GM08714 (cell line): ENCODE measurements at regions not wholly inside any gene's neighbourhood (a gene's known extent, or its start where the extent isn't known, plus 50 kb on each side); places are given as distances from the start of the nearest gene placed in this dataset.
A peak's percentile ranks its signal among the peaks of the same experiment; 100 is the strongest.

ENCODE experiments used
- H3K4me3 ChIP-seq: fragments of 200-500 bp; sonication (Bioruptor generic); 2 replicates; pipeline ENCODE4 v1.5.1; 2014; ENCODE audit warnings: mild to moderate bottlenecking, low read length, inconsistent platforms
- ZNF274 ChIP-seq: IDR thresholded peaks from 2 replicates; pipeline ENCODE4 v1.6.1; 2012; ENCODE audit warnings: mild to moderate bottlenecking, low read depth, low read length

DNA sequence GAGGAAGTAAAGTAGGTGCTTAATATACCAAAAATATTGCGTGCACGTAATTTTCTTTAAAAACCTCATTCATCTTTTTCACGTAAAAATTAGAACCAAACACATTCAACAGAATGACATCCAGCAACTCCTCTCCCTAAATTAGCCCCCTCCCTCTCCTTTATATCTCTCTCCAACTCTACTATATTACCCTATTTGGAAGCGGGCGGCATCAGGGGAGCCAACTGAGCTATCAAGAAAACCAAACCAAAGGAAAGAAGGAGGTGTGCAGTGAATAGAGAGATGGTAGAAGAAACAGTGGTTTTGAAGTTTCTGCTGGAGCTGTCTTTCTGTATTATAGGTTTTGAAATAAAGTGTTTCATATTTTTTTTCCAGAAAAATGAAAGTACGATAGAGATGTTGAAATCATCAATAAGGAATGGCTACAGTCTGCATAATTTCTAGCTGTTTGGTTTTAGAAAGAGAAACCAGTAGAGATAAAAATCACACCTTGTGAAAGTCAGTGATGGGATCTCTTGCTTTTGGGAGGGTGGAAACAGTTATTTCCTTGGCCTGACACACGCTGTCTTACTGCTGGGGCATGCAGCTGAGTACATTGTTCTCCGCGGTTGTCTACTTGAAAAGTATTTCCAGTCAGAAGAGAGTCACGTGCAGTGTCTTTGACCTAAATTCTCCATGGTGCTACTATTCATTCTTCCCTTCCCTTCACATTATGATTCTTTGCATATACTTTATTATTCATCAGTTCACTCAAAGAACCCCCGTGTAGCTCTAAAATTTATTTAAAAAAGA is 94.1 kb upstream of the WDR17 start:
- no peak for TF ChIP-seq ZNF274

DNA sequence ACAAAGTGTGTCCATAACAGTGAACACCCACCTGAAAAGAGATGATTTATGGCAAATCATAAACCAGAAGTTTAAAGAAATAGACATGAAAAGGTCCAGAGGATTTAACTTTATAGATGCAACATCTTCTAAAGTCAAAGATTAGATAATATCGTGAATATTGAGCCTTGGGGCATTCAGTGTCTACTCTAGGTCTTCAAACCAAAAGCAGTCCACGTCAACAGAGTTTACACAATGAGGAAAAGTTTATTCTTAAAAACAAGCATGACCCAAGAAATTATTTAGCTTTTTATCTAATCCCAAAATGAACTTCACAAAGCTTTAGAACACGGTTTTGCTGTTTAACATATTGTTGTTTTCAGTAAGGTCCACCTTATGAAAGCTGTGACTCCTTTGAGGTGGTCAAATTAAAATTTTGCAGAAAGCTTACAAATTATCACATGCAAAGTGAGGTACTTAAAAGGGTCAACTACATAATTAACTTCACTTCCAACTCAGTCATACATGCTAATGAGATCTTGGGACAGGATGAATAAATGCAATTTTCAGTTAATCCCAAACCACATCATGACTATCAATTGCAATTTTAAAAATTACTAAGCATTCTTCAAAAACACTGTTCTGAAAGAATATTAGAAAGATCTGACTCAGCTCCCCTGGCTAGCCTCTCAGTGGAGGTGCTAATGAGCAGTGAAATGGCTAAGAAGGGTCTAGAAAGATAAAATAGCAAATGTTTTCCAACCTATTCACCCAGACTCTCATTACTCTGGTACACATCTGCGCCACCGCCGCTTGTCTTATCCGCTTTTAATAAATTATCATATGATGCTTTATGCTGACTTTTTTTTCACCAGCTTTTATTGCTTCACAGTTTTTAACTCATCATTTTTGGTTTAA is 92.4 kb upstream of the WDR17 start:
- no peak for TF ChIP-seq ZNF274
- H3K4me3 ChIP-seq, result no peak overlapping the region

More for the DNA sequence above, 94.1 kb upstream of the WDR17 start:
- H3K4me3 ChIP-seq, result no peak overlapping the region

DNA sequence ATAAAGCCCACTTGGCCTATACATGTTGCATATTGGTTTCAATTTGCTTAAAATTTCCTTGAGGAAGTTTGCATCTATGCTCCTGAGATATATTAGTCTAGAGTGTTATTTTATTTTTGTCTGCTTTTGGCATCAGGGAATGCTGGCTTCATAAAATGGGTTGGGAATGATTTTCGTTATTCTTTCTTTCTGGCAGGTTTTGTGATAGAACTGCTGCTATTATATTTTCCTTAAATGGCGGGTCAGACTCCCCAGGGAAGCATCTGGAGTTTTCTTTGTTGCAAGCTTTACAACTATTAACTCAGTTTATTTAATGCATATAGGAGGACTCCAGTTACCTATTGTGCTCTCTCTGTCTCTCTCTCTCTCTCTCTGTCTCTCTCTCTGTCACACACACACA is 82.0 kb upstream of the WDR17 start:
- no peak for TF ChIP-seq ZNF274
- H3K4me3 ChIP-seq, result no peak overlapping the region

DNA sequence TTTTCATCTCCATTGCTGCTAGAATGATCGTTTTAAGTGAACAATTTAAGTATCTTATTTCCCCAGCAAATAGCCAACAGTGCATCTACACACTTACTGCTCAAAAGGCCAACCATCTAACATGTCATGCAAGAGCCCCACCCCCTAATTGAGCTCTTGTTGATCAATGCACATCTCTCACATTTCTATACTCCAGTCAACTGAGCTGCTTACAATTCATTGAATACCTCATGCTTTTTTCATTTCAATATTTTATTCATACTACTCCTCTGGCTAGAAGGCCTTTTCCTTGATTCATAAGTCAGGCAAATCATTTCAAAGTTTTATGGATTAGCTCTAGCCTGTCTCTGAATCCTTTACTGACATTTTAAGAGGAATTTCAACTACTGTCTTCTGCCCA is 79.0 kb upstream of the WDR17 start:
- H3K4me3 ChIP-seq, result no peak overlapping the region
- no peak for TF ChIP-seq ZNF274

DNA sequence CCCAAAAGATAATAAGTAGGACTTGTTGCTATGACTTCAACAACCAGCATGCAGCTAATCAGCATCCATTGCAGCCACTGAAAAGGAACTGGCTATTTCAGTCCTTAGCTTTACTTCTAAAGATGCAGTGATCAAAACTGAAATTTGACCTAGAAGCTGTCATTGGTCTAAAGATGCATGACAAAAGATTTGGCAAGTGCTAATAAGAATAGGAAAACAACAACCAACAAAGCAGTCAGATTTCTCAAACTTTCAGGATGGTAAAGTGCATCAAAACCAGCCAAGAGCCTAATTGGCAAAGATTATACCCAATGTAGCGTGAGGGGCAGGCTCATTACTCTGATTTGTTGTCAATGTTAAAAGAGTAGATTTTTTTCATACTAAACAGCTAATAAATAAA is 77.1 kb upstream of the WDR17 start:
- no peak for TF ChIP-seq ZNF274

DNA sequence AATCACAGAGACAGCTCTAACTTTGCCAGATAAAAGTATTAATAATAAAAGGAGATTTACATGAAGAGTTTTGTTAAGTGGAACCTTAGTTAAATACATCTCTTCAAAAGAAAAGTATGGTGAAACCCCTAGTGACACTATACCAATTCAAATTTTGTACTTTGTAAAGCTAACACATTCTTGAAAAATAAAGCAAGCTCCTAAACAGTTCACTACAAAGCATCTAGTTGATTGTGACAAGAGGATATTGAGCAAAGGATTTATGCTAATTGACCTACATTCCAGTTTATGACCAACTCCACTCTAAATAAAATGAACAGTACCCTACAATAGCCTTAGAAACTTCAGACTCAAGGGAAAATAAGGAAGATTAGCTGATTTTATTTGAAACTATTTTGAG is 69.4 kb upstream of the WDR17 start:
- no peak overlapping the region for H3K4me3 ChIP-seq
- no peak for TF ChIP-seq ZNF274

More for the DNA sequence above, 77.1 kb upstream of the WDR17 start:
- no peak overlapping the region for H3K4me3 ChIP-seq

DNA sequence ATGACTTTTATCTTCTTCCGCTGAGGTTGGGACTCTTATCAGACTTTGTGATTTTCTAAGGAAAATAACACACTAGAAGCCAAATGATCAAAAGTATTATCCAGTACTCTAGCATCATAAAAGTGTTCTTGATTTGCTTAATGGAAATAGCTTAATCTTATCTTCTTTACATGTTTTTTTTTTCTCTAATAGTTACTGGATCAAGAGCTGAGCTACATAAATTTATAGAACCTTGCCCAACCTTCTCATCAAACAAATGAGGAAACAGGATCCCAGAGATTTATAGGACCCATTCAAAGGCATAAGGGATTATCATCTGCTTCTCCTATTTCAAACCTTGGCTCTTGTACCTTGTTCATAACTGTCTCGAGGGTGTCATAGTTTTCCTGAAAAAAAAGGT is 68.3 kb upstream of the WDR17 start:
- TF ChIP-seq ZNF274, result no peak
- no peak overlapping the region for H3K4me3 ChIP-seq

DNA sequence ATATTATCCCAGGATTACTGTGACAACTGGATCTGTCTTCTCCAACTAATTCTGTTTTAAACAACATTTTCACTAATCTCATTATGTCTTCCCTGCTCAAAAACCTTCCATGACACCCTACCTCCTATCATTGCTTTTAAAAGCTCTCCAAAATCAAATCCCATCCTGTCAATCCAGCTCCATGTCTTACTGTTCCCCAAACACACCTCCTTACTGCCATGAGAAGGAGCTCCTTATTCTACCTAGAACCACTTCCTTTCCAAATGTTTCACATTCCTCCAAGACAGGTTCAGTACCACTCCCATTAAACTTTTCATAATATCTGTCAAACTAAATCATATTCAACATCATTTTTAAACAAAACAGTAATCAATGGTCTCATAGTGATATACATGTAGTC is 66.9 kb upstream of the WDR17 start:
- no peak overlapping the region for H3K4me3 ChIP-seq
- no peak for TF ChIP-seq ZNF274

DNA sequence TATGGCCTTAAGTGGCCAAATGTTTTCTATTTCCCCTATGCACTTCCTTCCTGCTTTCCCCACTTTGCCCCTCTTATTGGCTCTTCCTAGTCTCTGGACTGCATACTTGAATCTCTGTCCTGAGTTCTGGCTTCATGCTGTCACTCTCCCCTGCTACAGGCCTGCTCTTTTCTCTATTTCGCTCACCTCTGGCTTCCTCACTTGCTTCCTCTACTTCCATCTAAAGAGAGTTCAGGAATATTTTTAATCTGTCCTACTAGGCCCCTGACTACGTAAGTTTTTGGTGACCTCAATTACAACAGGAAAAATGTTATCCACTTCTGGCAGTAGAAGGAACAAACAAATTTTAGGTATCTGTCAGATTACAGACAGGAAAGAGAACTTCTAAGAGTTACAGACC is 65.7 kb upstream of the WDR17 start:
- TF ChIP-seq ZNF274, result no peak
- H3K4me3 ChIP-seq, result no peak overlapping the region

DNA sequence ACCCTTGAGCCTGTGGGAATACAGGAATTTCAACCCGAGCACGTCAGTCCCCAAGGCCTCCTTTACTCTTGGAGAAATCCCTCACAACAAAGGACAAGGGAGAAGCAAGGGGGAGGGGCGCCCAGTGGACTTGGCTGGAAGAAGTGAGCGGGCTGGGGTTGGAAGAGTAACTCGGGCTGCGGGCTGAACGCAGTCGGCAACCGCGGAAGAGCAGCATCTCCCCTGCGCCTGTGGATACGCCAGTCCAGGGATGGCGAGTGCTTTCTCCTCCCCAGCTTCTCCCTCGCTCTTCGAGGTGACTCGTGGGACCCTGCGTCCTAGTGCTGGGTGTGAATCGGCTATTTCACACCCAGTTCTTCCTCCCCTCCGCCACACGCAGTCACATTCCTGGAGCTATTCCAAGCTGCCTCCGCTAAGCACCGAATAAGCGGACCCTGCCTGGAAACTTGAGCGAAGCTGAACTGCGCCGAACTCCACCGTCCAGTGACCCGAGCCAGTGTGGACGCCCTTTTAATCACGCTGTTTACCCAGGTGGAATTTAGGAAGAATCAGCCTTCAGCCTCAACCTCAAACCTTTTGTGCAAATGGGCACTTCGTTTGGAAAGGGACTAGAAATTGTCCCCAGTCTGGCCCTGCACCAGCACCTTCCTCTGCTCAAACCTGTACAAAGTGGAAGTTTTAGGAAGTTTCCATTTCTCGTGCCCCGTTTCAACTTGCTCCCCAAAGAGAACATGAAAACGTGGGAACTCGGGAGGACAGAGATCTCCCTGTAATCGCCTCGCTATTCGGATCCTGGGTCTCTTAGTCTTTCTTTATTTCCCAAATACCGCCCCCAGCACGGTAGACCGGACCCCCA is 64.3 kb upstream of the WDR17 start:
- peak overlapping the region; percentile 51 for H3K4me3 ChIP-seq
- TF ChIP-seq ZNF274, result no peak

DNA sequence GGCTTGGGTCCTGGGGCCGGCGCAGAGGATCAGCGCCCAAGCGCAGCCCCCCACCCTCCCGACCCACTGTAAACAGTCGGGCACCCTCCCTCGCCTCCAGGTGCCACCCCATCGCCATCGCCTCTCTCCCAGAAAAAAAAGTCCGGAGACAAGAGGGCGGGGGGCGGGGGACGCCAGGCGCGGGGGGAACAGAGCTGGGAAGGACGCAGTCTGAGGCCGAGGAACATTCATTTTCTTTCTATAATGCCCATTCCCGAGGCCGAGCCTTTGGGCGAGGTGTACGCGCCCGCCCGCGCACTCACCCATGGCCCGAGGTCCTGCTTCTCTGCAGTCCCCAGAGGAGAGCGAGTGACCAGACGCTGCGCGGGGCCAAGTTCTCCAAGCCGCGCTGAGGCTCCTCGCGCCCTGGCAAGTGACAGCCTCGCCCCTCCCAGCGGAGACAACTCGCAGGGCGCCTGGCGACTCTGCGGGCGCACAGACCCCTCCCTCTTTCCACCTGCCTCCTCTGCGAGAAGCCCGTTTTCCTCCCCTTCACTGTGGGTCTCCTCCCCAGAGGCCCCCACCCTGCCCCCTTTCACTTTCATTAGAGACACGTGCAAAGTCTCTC is 63.5 kb upstream of the WDR17 start:
- TF ChIP-seq ZNF274, result no peak
- peak overlapping the region; percentile 51 for H3K4me3 ChIP-seq

DNA sequence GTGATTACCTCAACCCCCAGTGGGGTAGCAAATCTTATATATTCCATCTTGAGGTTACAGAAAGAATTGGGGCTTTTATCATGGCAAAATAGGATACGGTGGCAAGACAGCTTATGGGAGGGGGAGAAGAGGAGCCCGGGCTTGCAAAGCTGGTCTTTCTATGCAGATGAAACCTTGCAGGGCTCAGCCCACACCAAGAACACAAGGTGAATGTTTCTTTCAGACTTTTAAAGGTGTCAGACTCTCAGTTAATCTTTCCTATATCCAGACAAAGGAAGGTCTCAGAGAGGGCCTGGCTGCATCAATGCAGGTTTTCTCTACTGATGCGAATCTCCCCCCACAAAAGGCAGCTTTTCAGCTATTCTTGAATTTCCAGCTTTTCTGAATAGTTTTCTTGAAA is 59.9 kb upstream of the WDR17 start:
- H3K4me3 ChIP-seq, result no peak overlapping the region
- no peak for TF ChIP-seq ZNF274

DNA sequence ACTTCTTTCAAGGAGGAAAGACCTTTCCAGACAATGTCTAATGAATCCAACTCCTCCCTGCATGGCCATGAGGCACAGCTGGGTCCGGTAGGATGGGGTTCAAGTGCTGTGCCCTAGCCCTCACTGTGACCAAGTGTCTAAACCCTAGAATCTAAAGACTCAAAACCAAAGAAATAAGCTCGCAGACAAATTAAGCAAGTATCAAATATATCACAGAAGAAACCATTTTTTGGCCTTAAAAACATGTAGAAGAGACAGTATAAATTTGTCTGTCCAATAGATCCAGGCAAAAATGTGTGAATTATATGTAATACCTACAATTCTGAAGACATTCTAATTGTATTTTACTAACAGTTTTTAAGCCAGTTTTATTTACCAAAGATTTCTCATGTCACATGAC is 56.4 kb upstream of the WDR17 start:
- no peak for TF ChIP-seq ZNF274

DNA sequence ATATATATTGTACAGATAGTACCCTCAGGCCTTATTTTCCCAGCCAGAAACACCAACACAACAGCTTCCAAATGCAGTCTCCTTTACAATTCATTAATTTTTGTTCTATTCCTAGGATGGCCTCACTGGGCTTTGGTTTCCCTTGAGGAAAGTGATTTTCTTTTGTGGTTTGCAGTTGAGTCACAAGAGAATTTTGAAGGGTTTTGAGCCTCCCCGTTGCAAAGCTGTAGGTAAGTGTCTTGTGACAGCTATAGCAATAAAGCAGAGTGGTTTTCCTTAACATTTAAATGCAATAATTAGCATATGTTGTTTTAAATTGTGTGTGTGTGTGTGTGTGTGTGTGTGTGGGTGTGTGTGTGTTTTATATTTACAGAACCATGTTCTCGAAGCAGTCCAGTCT is 54.1 kb upstream of the WDR17 start:
- no peak for TF ChIP-seq ZNF274
- no peak overlapping the region for H3K4me3 ChIP-seq

More for the DNA sequence above, 56.4 kb upstream of the WDR17 start:
- no peak overlapping the region for H3K4me3 ChIP-seq
